ENCODE measurements at regions not wholly inside any gene's neighbourhood (a gene's known extent, or its start where the extent isn't known, plus 50 kb on each side); places are given as distances from the start of the nearest gene placed in this dataset.

- no peak for TF ChIP-seq POLR2AphosphoS5 (IDR thresholded peaks at IDR 0.05)
- TF ChIP-seq POLR2A (IDR thresholded peaks at IDR 0.05): no peak
- TF ChIP-seq CTCF (IDR thresholded peaks at IDR 0.05 in 8 of 11, conservative IDR thresholded peaks at IDR 0.05 in 3 of 11): no peak
Measured at GRCh38 chr12:58765076-58765475, 155.2 kb downstream of the LRIG3 start.

All from spleen (tissue), 7 donors.